ENCODE measurements at regions not wholly inside any gene's neighbourhood (a gene's known extent, or its start where the extent isn't known, plus 50 kb on each side); places are given as distances from the start of the nearest gene placed in this dataset.
A peak's percentile ranks its signal among the peaks of the same experiment; 100 is the strongest.
"Not testable (repeated sequence)": the region's sequence is repeated elsewhere in the genome, so short reads cannot be mapped to it uniquely, and the experiment has no call there.

DNA sequence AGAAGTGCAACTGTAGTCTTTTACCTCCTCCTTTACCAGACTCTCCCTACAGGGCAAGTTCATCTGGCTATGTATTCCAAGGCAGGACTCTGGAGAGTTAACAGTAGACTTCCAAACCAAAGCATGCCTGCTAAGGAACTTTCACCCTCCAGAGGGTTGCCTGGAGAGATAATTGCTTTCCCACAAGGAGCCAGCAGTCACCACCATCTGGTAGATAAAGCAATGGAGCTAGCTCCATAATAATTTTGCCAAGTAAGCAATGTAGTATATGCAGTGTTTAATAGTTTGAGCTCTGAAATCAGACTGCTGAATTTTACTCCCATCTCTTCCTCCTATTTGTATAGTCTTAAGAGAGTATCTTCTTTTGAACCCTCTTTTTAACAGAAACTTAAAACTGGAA lies 566.8 kb upstream of the PTGER4 start:
- TF ChIP-seq, protein P1, sequence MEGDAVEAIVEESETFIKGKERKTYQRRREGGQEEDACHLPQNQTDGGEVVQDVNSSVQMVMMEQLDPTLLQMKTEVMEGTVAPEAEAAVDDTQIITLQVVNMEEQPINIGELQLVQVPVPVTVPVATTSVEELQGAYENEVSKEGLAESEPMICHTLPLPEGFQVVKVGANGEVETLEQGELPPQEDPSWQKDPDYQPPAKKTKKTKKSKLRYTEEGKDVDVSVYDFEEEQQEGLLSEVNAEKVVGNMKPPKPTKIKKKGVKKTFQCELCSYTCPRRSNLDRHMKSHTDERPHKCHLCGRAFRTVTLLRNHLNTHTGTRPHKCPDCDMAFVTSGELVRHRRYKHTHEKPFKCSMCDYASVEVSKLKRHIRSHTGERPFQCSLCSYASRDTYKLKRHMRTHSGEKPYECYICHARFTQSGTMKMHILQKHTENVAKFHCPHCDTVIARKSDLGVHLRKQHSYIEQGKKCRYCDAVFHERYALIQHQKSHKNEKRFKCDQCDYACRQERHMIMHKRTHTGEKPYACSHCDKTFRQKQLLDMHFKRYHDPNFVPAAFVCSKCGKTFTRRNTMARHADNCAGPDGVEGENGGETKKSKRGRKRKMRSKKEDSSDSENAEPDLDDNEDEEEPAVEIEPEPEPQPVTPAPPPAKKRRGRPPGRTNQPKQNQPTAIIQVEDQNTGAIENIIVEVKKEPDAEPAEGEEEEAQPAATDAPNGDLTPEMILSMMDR (IDR thresholded peaks at IDR 0.05; ENCODE audit: insufficient read depth, low read length, missing control alignments): no peak
- H3K4me3 ChIP-seq (ENCODE audit: low read depth, low read length): no peak overlapping the region
- POLR2A ChIA-PET: no interaction called here
- DNase-seq (ENCODE audit: low read depth, low spot score): no peak
- CTCF ChIA-PET: no interaction called here

DNA sequence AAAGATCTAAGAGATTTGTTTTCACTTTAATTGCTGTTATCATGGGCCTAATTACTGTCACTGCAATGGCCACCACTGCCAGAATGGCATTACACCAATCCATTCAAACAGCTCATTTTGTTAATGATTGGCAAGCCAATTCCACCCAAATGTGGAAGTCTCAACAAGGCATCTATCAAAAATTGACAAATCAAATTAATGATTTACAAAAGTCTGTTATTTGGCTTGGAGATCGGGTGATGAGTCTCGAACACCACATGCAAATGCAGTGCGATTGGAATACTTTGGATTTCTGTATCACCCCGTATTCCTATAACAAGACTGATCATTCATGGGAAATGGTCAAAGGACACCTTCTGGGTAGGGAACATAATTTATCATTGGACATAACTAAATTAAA lies 568.7 kb upstream of the PTGER4 start:
- CTCF ChIA-PET; H3K4me3 ChIP-seq (ENCODE audit: low read depth, low read length); DNase-seq (ENCODE audit: low read depth, low spot score); POLR2A ChIA-PET: not testable (repeated sequence)

DNA sequence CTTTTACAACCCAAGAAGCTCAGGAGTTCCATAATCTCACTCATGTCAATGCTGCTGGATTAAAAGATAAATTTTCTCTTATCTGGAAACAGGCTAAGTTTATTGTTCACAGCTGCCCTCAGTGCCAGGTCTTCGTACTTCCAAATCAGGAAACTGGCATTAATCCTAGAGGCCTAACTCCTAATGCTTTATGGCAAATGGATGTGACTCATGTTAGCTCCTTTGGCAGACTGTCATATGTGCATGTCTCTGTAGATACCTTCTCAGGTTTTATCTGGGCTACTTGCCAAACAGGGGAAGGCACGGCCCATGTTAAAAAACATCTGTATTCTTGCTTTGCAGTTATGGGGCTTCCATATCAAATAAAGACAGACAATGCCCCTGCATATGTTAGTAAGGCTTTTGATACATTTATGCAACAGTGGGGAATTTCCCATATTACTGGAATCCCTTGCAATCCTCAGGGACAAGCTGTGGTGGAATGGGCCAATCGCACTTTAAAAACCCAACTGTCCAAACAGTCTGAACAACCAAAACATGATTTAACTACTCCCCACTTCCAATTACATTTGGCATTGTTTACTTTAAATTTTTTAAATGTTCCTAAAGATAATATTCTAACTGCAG lies 570.8 kb upstream of the PTGER4 start:
- CTCF ChIA-PET: not testable (repeated sequence)
- DNase-seq (ENCODE audit: low read depth, low spot score): peak; percentile 29

DNA sequence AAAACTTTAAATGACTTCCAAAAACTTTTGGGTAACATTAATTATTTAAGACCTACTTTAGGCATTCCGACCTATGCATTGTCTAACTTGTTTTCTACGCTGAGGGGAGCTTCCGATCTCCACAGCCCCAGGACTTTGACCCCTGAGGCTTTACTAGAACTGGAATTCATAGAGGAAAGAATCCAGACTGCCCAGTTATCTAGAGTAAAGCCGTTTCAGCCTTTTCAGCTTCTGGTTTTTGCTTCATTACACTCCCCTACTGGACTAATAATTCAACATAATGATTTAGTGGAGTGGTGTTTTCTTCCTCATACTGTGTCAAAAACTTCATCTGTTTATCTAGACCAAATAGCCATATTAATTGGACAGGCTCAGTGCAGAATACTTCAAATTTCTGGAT lies 571.9 kb upstream of the PTGER4 start:
- H3K4me3 ChIP-seq (ENCODE audit: low read depth, low read length); POLR2A ChIA-PET; CTCF ChIA-PET; DNase-seq (ENCODE audit: low read depth, low spot score): not testable (repeated sequence)

More for the DNA sequence above, 570.8 kb upstream of the PTGER4 start:
- POLR2A ChIA-PET; H3K4me3 ChIP-seq (ENCODE audit: low read depth, low read length): not testable (repeated sequence)

DNA sequence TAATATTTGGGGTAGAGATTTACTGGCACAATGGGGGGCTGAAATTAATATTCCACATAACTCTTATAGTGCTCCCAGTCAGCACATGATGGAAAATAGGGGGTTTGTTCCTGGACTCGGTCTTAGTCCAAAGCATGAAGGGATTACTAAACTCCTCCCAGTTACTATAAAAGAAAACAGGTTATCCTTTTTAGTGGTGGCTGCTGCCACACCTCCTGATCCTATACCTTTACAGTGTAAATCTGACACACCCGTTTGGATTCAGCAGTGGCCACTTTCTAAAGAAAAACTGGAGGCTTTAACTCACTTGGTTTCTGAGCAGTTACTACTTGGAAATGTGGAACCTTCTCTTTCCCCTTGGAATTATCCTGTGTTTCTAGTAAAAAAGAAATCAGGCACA lies 572.9 kb upstream of the PTGER4 start:
- H3K4me3 ChIP-seq (ENCODE audit: low read depth, low read length): no peak overlapping the region
- ChIA-PET CTCF (no interaction called here), POLR2A (no interaction called here)
- DNase-seq (ENCODE audit: low read depth, low spot score): no peak
- TF ChIP-seq, protein P1 (IDR thresholded peaks at IDR 0.05; ENCODE audit: insufficient read depth, low read length, missing control alignments): no peak

DNA sequence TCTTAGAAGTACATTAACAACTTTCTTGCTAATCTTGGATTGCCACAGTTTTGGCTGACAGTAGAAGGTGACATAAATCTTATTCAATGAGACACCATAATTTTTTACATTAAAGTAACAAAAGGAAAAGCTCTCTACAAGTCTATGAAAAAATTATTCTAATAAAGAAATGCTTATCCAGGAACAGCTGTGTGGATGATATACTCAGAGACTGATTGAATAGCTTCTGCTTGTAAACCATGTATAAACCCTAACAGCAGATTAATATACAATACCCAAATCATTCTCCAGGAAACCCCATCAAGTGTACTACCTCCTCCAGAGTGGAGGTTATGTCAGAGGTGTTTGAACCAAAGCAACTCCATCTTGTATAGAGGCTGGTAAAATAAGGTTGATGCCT lies 581.4 kb upstream of the PTGER4 start:
- DNase-seq (ENCODE audit: low read depth, low spot score): no peak
- ChIA-PET POLR2A (no interaction called here), CTCF (no interaction called here)
- TF ChIP-seq, protein P1 (IDR thresholded peaks at IDR 0.05; ENCODE audit: insufficient read depth, low read length, missing control alignments): no peak
- no peak overlapping the region for H3K4me3 ChIP-seq (ENCODE audit: low read depth, low read length)

DNA sequence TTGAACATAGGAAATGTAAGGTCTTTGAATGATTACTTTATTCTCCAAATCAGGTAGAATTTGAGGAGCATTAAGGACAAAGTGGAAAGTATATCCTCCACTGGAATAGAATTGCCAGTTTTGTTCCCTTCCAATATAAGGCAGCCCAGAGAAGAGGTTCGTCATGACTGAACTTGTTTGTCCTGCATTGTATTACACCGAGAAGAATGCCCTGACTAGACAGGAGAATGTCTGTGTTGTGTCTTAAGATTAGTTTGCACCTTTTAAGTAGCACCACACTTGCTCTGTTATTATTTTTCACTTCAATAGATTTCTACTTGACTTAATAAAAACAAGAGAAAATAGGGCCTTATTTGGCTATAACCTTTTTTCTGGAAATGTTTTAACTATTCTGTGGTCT lies 586.2 kb upstream of the PTGER4 start:
- H3K4me3 ChIP-seq (ENCODE audit: low read depth, low read length): no peak overlapping the region
- ChIA-PET CTCF (no interaction called here), POLR2A (no interaction called here)

DNA sequence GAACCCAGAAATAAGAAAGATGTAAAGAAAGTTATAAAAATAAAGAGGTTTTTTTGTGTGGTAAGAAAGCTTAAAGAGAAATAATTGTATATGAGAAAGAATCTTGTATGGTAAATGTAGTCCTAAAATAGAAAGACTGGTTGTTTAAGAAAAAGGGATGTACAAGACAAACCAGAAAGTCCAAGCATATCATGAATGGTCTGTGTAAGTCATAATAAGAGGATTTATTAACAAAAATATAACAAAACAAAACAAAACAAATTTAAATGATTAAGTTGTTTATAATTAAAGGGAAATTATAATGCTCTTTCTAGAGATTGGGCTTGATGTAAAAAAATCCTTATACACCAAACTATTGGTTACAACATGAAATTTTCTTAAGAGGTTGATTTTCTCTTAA lies 590.4 kb upstream of the PTGER4 start:
- TF ChIP-seq, protein P1 (IDR thresholded peaks at IDR 0.05; ENCODE audit: insufficient read depth, low read length, missing control alignments): no peak
- no peak overlapping the region for H3K4me3 ChIP-seq (ENCODE audit: low read depth, low read length)
- ChIA-PET POLR2A (no interaction called here), CTCF (no interaction called here)
- no peak for DNase-seq (ENCODE audit: low read depth, low spot score)

More for the DNA sequence above, 586.2 kb upstream of the PTGER4 start:
- no peak for DNase-seq (ENCODE audit: low read depth, low spot score)
- TF ChIP-seq, protein P1 (IDR thresholded peaks at IDR 0.05; ENCODE audit: insufficient read depth, low read length, missing control alignments): no peak
